Endothelial cell (in vitro differentiated cells): ENCODE measurements at regions not wholly inside any gene's neighbourhood (a gene's known extent, or its start where the extent isn't known, plus 50 kb on each side); places are given as distances from the start of the nearest gene placed in this dataset.

ENCODE experiments used
- DNase-seq: peaks from one replicate; pipeline ENCODE4 v3.0.0; 2021; ENCODE audit warnings: low spot score
- H3K27ac Mint-ChIP-seq: one replicate; pipeline ENCODE4 v1.8.0; 2021; ENCODE audit warnings: mixed read lengths, inconsistent platforms; ENCODE audit not compliant: unreplicated experiment
- H3K27me3 Mint-ChIP-seq: one replicate; pipeline ENCODE4 v1.8.0; 2021; ENCODE audit warnings: mild to moderate bottlenecking, moderate library complexity, mixed read lengths, inconsistent platforms; ENCODE audit not compliant: unreplicated experiment
- H3K36me3 Mint-ChIP-seq: one replicate; pipeline ENCODE4 v1.8.0; 2021; ENCODE audit warnings: mild to moderate bottlenecking, low read depth, mixed read lengths, inconsistent platforms; ENCODE audit not compliant: unreplicated experiment
- H3K4me1 Mint-ChIP-seq: one replicate; pipeline ENCODE4 v1.8.0; 2021; ENCODE audit warnings: mild to moderate bottlenecking, mixed read lengths, inconsistent platforms; ENCODE audit not compliant: unreplicated experiment
- H3K4me3 Mint-ChIP-seq: one replicate; pipeline ENCODE4 v1.8.0; 2021; ENCODE audit warnings: mild to moderate bottlenecking, mixed read lengths, inconsistent platforms; ENCODE audit not compliant: unreplicated experiment
- H3K9me3 Mint-ChIP-seq: one replicate; pipeline ENCODE4 v1.8.0; 2021; ENCODE audit warnings: mixed read lengths, inconsistent platforms; ENCODE audit not compliant: unreplicated experiment
- TF ChIP-seq, protein P1 (sequence below): fragments of 200-600 bp; sonication (generic); IDR thresholded peaks from one replicate; pipeline ENCODE4 v1.5.0; 2021; ENCODE audit warnings: antibody characterized with exemption; ENCODE audit not compliant: unreplicated experiment

DNA sequence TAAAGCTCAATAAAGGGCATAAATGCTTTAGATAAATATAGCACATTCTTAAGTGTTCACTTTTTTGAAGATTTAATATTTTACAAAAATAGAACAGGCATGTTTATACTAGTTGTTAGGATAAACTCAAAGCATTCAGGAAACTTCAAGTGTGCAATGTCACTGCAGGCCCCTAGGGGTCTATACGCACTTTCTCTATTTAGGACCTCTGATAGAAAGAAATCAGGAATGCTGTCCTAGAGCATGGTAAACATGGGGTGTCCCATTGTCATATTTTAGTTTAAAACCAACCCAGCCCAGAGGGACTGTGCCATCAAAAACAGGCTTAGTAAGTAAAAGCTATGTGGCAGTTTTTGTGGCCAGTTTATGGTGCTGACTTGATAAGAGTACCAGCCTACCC, 102.2 kb downstream of the BARHL2 start:
- Mint-ChIP-seq H3K36me3 (no peaks in the 10 kb centered on the region), H3K27me3 (no peaks in the 10 kb centered on the region), H3K4me1 (peaks cover 11% of the 10 kb centered on the region), H3K4me3 (no peak overlapping the region), H3K27ac (no peak overlapping the region), H3K9me3 (no peaks in the 10 kb centered on the region)
- no peak for DNase-seq
- TF ChIP-seq, protein P1, sequence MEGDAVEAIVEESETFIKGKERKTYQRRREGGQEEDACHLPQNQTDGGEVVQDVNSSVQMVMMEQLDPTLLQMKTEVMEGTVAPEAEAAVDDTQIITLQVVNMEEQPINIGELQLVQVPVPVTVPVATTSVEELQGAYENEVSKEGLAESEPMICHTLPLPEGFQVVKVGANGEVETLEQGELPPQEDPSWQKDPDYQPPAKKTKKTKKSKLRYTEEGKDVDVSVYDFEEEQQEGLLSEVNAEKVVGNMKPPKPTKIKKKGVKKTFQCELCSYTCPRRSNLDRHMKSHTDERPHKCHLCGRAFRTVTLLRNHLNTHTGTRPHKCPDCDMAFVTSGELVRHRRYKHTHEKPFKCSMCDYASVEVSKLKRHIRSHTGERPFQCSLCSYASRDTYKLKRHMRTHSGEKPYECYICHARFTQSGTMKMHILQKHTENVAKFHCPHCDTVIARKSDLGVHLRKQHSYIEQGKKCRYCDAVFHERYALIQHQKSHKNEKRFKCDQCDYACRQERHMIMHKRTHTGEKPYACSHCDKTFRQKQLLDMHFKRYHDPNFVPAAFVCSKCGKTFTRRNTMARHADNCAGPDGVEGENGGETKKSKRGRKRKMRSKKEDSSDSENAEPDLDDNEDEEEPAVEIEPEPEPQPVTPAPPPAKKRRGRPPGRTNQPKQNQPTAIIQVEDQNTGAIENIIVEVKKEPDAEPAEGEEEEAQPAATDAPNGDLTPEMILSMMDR, result peak; percentile 65

DNA sequence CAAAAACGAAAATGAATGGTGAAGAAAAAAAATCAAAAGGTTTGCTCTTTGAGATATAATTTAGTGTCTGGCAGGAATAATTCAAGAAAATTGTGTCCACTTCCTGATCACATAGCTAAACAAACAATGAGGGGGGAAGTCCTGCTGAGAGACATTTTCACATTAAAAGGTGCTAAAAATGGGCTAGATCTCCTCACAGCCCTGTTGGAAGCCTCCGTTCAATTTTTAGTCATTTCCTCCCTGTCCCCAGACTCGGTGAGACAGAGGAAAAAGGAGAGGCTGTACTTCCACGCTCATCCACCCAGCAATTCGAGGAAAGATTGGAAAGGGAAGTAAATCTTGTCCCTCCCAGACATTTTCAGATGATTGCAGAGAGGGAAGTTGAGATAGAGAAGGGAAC, 103.7 kb downstream of the BARHL2 start:
- Mint-ChIP-seq H3K27ac (no peak overlapping the region), H3K4me3 (no peak overlapping the region), H3K36me3 (no peaks in the 10 kb centered on the region), H3K4me1 (peaks cover 11% of the 10 kb centered on the region), H3K27me3 (no peaks in the 10 kb centered on the region), H3K9me3 (no peaks in the 10 kb centered on the region)
- TF ChIP-seq, protein P1, result no peak
- DNase-seq, result no peak

DNA sequence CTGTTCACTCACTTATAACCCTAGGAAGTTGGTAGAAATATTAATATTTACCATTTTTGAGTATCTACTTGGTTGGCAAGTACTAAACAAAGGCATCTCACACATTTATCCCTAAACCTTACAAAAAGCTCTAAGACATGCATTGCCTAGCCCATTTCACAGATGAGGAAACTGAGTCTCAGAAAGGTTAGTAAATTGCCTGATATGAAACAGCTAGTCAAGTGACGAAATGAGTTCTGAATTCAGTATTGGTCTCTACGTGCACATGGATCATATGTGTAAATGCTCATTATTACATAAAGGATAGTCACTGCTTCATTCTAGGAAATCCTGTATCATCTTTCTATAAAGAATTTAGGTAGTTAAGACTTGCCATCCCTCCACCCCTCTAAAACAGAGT, 105.1 kb downstream of the BARHL2 start:
- peaks cover 11% of the 10 kb centered on the region for H3K4me1 Mint-ChIP-seq
- H3K27me3 Mint-ChIP-seq, result no peaks in the 10 kb centered on the region
- no peaks in the 10 kb centered on the region for H3K36me3 Mint-ChIP-seq
- H3K9me3 Mint-ChIP-seq, result no peaks in the 10 kb centered on the region
- no peak overlapping the region for H3K4me3 Mint-ChIP-seq
- DNase-seq, result no peak
- TF ChIP-seq, protein P1, result no peak
- no peak overlapping the region for H3K27ac Mint-ChIP-seq

DNA sequence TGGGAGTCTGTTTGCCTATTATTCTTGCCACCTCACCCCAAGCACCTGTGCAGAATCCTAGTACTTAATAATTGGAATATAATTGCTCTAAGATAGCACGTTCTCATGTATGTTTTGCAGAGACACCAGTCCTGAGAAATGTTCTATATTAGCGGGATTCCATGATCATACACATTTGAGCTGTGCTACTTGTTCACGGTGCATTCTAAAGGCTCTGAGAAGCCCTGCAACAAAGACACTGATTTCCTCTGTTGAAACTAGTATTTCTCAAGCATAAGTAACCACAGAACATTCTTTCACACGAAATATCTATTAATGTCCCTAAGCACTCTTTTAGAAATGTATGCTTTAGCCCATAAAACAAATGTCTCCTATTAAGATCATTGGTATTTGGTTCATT, 109.4 kb downstream of the BARHL2 start:
- no peak overlapping the region for H3K4me3 Mint-ChIP-seq
- no peaks in the 10 kb centered on the region for H3K9me3 Mint-ChIP-seq
- H3K4me1 Mint-ChIP-seq, result no peaks in the 10 kb centered on the region
- no peaks in the 10 kb centered on the region for H3K36me3 Mint-ChIP-seq
- no peaks in the 10 kb centered on the region for H3K27me3 Mint-ChIP-seq
- no peak for DNase-seq
- TF ChIP-seq, protein P1, result no peak
- H3K27ac Mint-ChIP-seq, result no peak overlapping the region

DNA sequence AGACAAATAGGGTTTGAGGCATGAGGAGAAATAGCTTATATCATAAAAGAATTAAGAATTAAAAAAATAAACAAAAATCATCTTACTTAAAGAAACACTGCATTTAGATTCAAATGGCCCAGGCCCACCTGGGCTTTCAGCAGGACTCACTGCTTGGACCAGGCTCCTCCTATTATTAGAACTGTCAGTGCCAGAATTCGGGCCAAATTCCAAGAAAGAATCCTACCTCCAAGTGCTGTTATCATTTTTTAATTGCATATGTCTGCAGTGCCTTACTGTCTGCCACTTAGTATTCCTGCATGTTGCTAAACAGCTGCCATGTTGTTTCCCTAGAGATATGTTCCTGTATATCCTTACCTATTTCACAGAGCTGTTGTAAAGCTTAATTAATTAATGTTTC, 112.0 kb downstream of the BARHL2 start:
- Mint-ChIP-seq H3K4me1 (no peaks in the 10 kb centered on the region), H3K4me3 (no peak overlapping the region), H3K27me3 (no peaks in the 10 kb centered on the region), H3K9me3 (no peaks in the 10 kb centered on the region), H3K27ac (no peak overlapping the region), H3K36me3 (no peaks in the 10 kb centered on the region)
- TF ChIP-seq, protein P1, result no peak
- no peak for DNase-seq
